ENCODE measurements at regions not wholly inside any gene's neighbourhood (a gene's known extent, or its start where the extent isn't known, plus 50 kb on each side); places are given as distances from the start of the nearest gene placed in this dataset.

GRCh38 chr11:101727451-101727850, 143.6 kb upstream of the TRPC6 start:
- POLR2A ChIA-PET = no interaction called here
- Histone ChIP-seq H4K20me1 (replicated peaks; ENCODE audit: control insufficient read depth, insufficient read depth, low read length) (no peaks in the 10 kb centered on the region), H3K4me2 (ENCODE audit: insufficient read depth, low read length) (no peak overlapping the region), H3K4me3 (no peak overlapping the region), H3K79me2 (ENCODE audit: control insufficient read depth, insufficient read depth, low read length) (no peaks in the 10 kb centered on the region), H3K27ac (ENCODE audit: extremely low read depth, low read depth, low read length) (no peak overlapping the region), H3K27me3 (ENCODE audit: control insufficient read depth in 2 of 2, insufficient read depth in 2 of 2, low read length in 2 of 2) (no peaks in the 10 kb centered on the region), H2AFZ (ENCODE audit: low read depth, low read length) (no peak overlapping the region), H3K9me3 (replicated peaks; ENCODE audit: control insufficient read depth, insufficient read depth, low read depth, low read length) (no peaks in the 10 kb centered on the region), H3K9ac (ENCODE audit: insufficient read depth in 1 of 2, low read depth in 2 of 2, low read length in 2 of 2) (no peak overlapping the region), H3K4me1 (replicated peaks in 1 of 2; ENCODE audit: control insufficient read depth in 2 of 2, insufficient read depth in 2 of 2, low read length in 2 of 2) (no peaks in the 10 kb centered on the region), H3K36me3 (ENCODE audit: control insufficient read depth, insufficient read depth, low read length) (no peaks in the 10 kb centered on the region), H3K9me1 (ENCODE audit: control insufficient read depth, insufficient read depth, low read length) (no peaks in the 10 kb centered on the region)
- no peak for ATAC-seq
- no peak for DNase-seq (ENCODE audit: extremely low read depth in 1 of 4, low spot score in 3 of 4)
- BruUV-seq (replicated peaks) = no TSS peak
- intact Hi-C loops (cut with micrococcal nuclease) (no loop called here), in situ Hi-C loops (cut with MboI) (no loop called here)
- no peak for FAIRE-seq
- CTCF ChIA-PET (ENCODE audit: low intra/inter-chr PET ratio) = no interaction called here
- WGBS (ENCODE audit: insufficient coverage, low coverage, missing lambda C conversion rate) = 0% methylated on average over 3 of the region's 3 CpGs
- TF ChIP-seq WHSC1 (IDR thresholded peaks at IDR 0.05; ENCODE audit: low read length) (no peak), CAMTA2 (CRISPR knock-in tag; conservative IDR thresholded peaks at IDR 0.05) (no peak), ZSCAN29 (IDR thresholded peaks at IDR 0.05) (no peak), SAP30 (IDR thresholded peaks at IDR 0.05; ENCODE audit: borderline replicate concordance, insufficient read depth, low read depth, low read length, poor library complexity, severe bottlenecking) (no peak), IRF2 (CRISPR knock-in tag; IDR thresholded peaks at IDR 0.05) (no peak), TRIM25 (IDR thresholded peaks at IDR 0.05; ENCODE audit: borderline replicate concordance) (no peak), ESRRA (IDR thresholded peaks at IDR 0.05; ENCODE audit: borderline replicate concordance, low read depth) (no peak), NCOR1 (IDR thresholded peaks at IDR 0.05) (no peak), BACH1 (tag; IDR thresholded peaks at IDR 0.05) (no peak), ZNF76 (CRISPR knock-in tag; IDR thresholded peaks at IDR 0.05; ENCODE audit: borderline replicate concordance) (no peak), NR1H2 (CRISPR knock-in tag; IDR thresholded peaks at IDR 0.05) (no peak), ZC3H4 (CRISPR knock-in tag; IDR thresholded peaks at IDR 0.05; ENCODE audit: borderline replicate concordance) (no peak), KDM5B (IDR thresholded peaks at IDR 0.05; ENCODE audit: insufficient replicate concordance, low read depth, low read length) (no peak), ATF4 (CRISPR knock-in tag; IDR thresholded peaks at IDR 0.05) (no peak), PTTG1 (tag; IDR thresholded peaks at IDR 0.05; ENCODE audit: low read depth) (no peak)
- TF ChIP-seq, protein P1, sequence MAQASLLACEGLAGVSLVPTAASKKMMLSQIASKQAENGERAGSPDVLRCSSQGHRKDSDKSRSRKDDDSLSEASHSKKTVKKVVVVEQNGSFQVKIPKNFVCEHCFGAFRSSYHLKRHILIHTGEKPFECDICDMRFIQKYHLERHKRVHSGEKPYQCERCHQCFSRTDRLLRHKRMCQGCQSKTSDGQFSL (CRISPR knock-in tag; IDR thresholded peaks at IDR 0.05) = no peak
- TF ChIP-seq, protein P1 (tag; IDR thresholded peaks at IDR 0.05) = no peak

Measured in K562 (cell line).